ENCODE measurements at regions not wholly inside any gene's neighbourhood (a gene's known extent, or its start where the extent isn't known, plus 50 kb on each side); places are given as distances from the start of the nearest gene placed in this dataset.

DNA sequence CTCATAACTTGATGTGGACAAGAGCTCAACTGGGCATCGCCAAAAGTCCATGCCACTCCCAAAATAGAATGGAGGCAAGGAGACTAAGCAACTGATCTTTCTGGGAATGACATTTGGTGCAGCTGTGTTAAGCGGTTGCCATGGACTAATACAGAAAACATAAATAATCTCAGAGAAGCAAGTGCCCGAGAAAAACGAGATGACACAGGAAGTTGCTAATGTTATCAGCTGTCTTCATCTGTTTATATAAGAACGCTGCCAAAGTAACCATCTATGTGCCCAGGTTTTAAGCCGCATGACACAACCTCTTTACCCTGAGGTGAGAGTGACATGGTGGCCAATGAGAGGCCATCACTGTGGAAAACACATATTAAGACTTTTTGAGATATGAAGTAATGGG is 54.9 kb upstream of the SACS start:
- TF ChIP-seq, protein P1, sequence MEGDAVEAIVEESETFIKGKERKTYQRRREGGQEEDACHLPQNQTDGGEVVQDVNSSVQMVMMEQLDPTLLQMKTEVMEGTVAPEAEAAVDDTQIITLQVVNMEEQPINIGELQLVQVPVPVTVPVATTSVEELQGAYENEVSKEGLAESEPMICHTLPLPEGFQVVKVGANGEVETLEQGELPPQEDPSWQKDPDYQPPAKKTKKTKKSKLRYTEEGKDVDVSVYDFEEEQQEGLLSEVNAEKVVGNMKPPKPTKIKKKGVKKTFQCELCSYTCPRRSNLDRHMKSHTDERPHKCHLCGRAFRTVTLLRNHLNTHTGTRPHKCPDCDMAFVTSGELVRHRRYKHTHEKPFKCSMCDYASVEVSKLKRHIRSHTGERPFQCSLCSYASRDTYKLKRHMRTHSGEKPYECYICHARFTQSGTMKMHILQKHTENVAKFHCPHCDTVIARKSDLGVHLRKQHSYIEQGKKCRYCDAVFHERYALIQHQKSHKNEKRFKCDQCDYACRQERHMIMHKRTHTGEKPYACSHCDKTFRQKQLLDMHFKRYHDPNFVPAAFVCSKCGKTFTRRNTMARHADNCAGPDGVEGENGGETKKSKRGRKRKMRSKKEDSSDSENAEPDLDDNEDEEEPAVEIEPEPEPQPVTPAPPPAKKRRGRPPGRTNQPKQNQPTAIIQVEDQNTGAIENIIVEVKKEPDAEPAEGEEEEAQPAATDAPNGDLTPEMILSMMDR (IDR thresholded peaks at IDR 0.05) = no peak

DNA sequence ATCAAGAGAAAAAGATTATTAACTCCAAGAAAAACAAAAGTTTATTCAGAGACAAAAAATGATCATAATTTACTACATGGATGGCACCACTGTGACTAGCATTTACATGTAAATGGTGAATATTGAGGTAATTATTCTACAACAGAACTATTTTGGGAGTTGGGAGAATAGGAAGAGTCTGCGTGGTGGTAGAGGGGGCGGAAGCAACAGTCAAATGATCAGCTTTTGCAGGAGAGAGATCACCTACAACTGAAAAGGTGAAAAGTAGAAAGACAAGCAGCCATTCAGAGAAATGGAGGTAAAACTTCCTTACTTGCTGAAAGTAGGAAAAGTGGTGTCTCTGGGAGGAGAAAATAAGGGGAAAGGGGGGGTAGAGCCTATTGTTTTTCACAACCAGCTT is 62.8 kb upstream of the SACS start:
- TF ChIP-seq, protein P1 (IDR thresholded peaks at IDR 0.05) = no peak

DNA sequence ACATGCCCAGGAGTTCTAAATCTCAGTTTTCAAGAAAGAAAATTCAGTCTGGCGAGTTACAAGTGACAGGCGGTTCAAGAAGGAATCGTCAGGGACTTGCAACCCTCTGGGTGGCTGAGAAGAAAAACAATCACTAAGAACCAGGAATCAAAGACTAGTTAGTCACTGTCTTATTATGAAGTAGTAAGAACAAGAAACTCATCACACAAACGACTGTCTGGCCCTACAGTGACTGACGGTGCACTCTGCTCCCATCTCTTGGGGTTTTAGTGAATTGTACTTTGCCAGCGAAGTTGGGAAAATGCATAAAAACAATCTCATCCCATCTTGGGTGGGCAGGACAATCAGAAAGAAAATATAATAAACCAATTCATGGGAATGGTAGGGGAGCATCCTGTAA is 63.7 kb upstream of the SACS start:
- TF ChIP-seq, protein P1 (IDR thresholded peaks at IDR 0.05) = no peak

DNA sequence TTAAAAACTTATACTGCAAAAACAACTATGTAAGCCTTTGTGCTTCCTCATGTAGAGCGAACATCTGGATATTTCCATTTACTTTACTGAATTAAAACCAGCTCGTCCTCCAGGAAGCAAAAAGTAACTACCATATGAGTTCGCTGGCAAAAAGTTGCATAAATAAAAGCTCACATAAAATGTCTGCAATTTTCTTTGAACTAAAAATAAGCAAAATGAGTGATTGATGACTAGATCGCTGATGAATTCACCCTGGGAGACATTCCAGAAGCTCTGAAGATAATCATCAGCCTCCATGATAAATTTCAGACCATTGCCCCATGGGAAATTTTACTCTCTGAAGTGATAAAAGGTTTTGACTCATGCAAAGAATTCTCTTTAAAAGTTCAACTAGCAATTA is 67.3 kb upstream of the SACS start:
- TF ChIP-seq, protein P1 (IDR thresholded peaks at IDR 0.05) = no peak

DNA sequence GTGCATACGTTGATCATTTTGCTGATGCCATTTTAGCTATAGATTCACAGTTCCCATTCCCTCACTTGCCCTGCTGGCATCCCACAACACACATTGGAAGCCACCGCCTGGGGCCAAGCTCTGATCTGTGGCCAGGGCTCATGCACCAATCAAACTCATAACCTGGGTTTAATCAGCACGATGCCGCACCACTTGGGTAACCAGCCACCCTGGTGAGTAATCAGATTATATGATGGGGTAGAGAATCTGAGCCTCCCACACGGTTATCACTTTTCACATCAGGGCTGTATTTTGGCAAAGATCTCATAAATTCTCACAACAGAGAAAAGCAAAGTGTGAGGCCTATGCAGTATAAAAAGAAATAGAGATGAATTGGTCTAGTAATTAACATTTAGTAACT is 66.0 kb upstream of the TNFRSF19 start:
- TF ChIP-seq, protein P1 (IDR thresholded peaks at IDR 0.05) = no peak

DNA sequence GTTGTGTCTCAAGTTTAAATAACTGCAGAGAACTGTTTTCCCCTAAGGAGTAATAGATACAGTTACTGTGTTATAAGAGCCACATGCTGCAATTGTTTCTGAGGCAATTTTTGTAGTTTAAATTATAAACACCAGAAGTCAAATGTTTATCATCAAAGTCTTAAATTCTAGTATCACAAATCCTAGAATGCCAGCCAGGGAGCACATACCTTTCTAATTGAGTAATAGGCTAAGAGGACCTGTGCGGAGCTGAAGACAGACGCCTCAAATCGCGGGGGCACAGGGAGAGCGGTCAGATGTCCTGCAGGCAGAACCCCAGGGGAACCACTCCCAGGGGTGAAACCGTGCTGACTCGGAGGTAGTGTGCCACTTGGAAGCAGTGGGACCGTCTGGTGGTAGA is 65.2 kb upstream of the TNFRSF19 start:
- TF ChIP-seq, protein P1 (IDR thresholded peaks at IDR 0.05) = no peak

DNA sequence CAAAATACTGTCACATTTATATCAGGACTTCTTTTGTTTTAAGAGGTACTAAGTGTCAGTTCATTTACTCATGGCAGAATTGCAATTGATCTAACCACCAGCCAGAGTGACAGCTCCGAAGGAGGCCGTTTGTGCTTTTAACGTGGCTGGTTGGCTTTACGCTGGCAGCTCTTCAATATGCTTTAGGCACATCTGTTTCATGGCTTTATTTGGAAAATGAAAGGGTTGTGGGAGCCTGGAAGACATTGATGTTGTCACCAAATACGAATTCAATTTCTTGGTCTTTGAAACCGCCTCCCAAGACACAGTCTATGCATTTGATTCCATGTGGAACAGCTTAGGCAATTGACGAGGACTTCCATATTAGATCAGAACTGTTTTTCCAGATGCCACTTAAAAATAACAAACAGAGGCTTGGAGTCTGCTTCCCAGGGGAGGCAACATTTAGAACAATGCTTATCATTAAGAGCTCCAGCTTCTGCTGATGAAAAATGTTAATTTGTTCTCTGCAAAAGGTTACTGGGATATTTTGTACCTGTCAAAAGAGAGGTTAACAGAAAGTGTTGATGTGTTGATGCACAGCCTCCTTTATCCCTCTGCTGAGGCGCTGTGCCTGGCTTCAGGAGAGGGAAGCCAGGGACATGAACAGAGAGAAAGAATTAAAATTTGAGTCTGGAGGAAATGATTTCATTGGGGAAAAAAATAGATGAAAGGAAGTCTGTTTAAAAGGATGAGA is 64.0 kb upstream of the TNFRSF19 start:
- TF ChIP-seq, protein P1 (IDR thresholded peaks at IDR 0.05) = no peak

DNA sequence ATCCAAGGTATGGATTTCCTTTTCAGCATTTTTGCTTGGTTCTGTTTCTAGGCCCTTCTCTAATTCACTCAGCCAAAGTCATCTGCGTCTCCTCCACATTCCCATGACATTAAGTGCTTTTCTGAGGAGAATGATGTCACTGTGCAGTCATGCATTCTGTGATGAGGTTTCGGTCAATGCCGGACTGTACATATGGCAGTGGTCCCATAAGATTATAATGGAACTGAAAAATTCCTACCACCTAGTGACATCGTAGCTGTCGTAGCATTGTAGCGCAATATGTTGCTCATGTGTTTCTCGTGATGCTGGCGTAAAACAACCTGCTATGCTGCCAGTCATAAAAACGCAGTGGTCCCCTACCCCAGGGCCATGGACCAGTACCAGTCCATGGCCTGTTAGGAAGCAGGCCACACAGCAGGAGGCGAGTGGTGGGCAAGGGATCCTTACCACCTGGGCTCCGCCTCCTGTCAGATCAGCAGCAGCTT is 63.4 kb upstream of the TNFRSF19 start:
- TF ChIP-seq, protein P1 (IDR thresholded peaks at IDR 0.05) = no peak

All from LNCAP (cell line).